Suprapubic skin (tissue), 4 donors: ENCODE measurements at regions not wholly inside any gene's neighbourhood (a gene's known extent, or its start where the extent isn't known, plus 50 kb on each side); places are given as distances from the start of the nearest gene placed in this dataset.

Experiments
- CTCF ChIP-seq, 2 donors: fragments of 200-600 bp in 1 of 2; fragments of 450-650 bp in 1 of 2; sonication (generic) in 1 of 2; IDR thresholded peaks; one replicate each; pipeline ENCODE4 v1.5.1; 2016 to 2019; ENCODE audit warnings: antibody characterized with exemption in 2 of 2, mild to moderate bottlenecking in 1 of 2, moderate library complexity in 1 of 2
- EP300 ChIP-seq: sonication (generic); formaldehyde crosslinking; IDR thresholded peaks from one replicate; pipeline ENCODE4 v1.6.1; 2017; ENCODE audit warnings: antibody characterized with exemption
- POLR2A ChIP-seq, 2 donors: fragments of 450-650 bp; IDR thresholded peaks; one replicate each; pipeline ENCODE4 v1.6.1; 2017; ENCODE audit warnings: antibody characterized with exemption in 2 of 2, mild to moderate bottlenecking in 2 of 2, moderate library complexity in 2 of 2
- POLR2AphosphoS5 ChIP-seq, 3 donors: sonication (generic); formaldehyde crosslinking; IDR thresholded peaks; one replicate each; pipeline ENCODE4 v1.6.1; 2017; ENCODE audit warnings: antibody characterized with exemption in 3 of 3

GRCh38 chr6:14450133-14450504 is 332.5 kb downstream of the CD83 start:
- TF ChIP-seq POLR2AphosphoS5 (IDR thresholded peaks at IDR 0.05) (no peak), POLR2A (IDR thresholded peaks at IDR 0.05) (no peak), CTCF (IDR thresholded peaks at IDR 0.05) (no peak), EP300 (no peak)
